ENCODE measurements at regions not wholly inside any gene's neighbourhood (a gene's known extent, or its start where the extent isn't known, plus 50 kb on each side); places are given as distances from the start of the nearest gene placed in this dataset.

GRCh38 chr20:54839224-54839623, 363.8 kb downstream of the DOK5 start:
- Histone ChIP-seq H3K27ac (no peak overlapping the region), H3K36me3 (replicated peaks in 1 of 2) (no peaks in the 10 kb centered on the region), H3K9me3 (replicated peaks in 1 of 3) (no peaks in the 10 kb centered on the region), H3K27me3 (no peaks in the 10 kb centered on the region), H3K4me3 (no peak overlapping the region), H3K4me1 (replicated peaks in 1 of 2) (no peaks in the 10 kb centered on the region)
- no peak for TF ChIP-seq CTCF (IDR thresholded peaks at IDR 0.05)
- no peak for TF ChIP-seq POLR2A (IDR thresholded peaks at IDR 0.05)
- intact Hi-C loops (cut with DNase I) = no loop called here
- WGBS, 4 donors = 55 to 81% (median 61%) methylated on average over 6 of the region's 6 CpGs
- DNase-seq = no peak

- no peaks in the 10 kb centered on the region for H3K9me3 ChIP-seq (replicated peaks in 1 of 3)
- TF ChIP-seq POLR2A (IDR thresholded peaks at IDR 0.05) (no peak), CTCF (IDR thresholded peaks at IDR 0.05) (no peak)
- 46 to 59% (median 49%) methylated on average over 4 of the region's 4 CpGs for WGBS, 4 donors
- H3K4me1 ChIP-seq (replicated peaks in 1 of 2) = no peaks in the 10 kb centered on the region
- H3K36me3 ChIP-seq (replicated peaks in 1 of 2) = no peaks in the 10 kb centered on the region
- H3K27me3 ChIP-seq = no peaks in the 10 kb centered on the region
- no peak for DNase-seq
- intact Hi-C loops (cut with DNase I) = no loop called here
- H3K4me3 ChIP-seq = no peak overlapping the region
- no peak overlapping the region for H3K27ac ChIP-seq
Observed at GRCh38 chr20:54837226-54837625, 361.8 kb downstream of the DOK5 start.

- TF ChIP-seq CTCF (IDR thresholded peaks at IDR 0.05) (no peak), POLR2A (IDR thresholded peaks at IDR 0.05) (no peak)
- Histone ChIP-seq H3K27ac (no peak overlapping the region), H3K4me1 (replicated peaks in 1 of 2) (no peaks in the 10 kb centered on the region), H3K4me3 (no peak overlapping the region), H3K27me3 (no peaks in the 10 kb centered on the region), H3K36me3 (replicated peaks in 1 of 2) (no peaks in the 10 kb centered on the region), H3K9me3 (replicated peaks in 1 of 3) (no peaks in the 10 kb centered on the region)
- WGBS, 4 donors = 48 to 80% (median 59%) methylated on average over 2 of the region's 2 CpGs
- intact Hi-C loops (cut with DNase I) = loop anchor here in 1 of 2 donors (2.0 kb wide), 1 partner anchor 52 kb away; no protein-coding TSS in a partner anchor
- no peak for DNase-seq
Observed at GRCh38 chr20:54822386-54822785, 347.0 kb downstream of the DOK5 start.

GRCh38 chr20:54820392-54820791, 345.0 kb downstream of the DOK5 start:
- H3K27ac ChIP-seq = no peak overlapping the region
- DNase-seq = no peak
- H3K9me3 ChIP-seq (replicated peaks in 1 of 3) = no peaks in the 10 kb centered on the region
- TF ChIP-seq POLR2A (IDR thresholded peaks at IDR 0.05) (no peak), CTCF (IDR thresholded peaks at IDR 0.05) (no peak)
- no peaks in the 10 kb centered on the region for H3K27me3 ChIP-seq
- no peaks in the 10 kb centered on the region for H3K36me3 ChIP-seq (replicated peaks in 1 of 2)
- H3K4me3 ChIP-seq = no peak overlapping the region
- no peaks in the 10 kb centered on the region for H3K4me1 ChIP-seq (replicated peaks in 1 of 2)
- intact Hi-C loops (cut with DNase I) = no loop called here
